GM12873 (cell line): ENCODE measurements at regions not wholly inside any gene's neighbourhood (a gene's known extent, or its start where the extent isn't known, plus 50 kb on each side); places are given as distances from the start of the nearest gene placed in this dataset.

Source experiments
- TF ChIP-seq, protein P1 (sequence below): IDR thresholded peaks from 2 replicates; pipeline ENCODE4 v1.5.1; 2012; ENCODE audit warnings: low read depth, mild to moderate bottlenecking, moderate library complexity, low read length, control low read depth; ENCODE audit not compliant: insufficient read depth; ENCODE audit errors: missing control alignments

DNA sequence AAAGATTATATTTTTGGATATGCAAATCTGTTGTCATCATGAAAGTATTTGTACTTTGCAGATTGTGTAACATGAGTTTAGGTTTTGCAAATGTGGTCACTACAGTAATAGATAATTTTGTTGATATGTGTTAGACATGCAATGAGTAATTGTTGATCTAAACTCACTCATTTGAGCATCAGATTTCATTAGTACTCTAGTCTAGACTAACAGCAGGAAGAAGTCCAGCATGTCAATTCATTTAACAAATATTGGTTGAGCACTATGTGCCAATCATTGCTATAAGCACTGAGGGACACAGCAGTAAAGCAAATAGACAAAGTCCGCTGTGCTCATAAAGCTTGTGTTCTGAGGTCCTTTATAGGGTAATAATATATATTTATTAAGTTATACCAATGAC lies 350.0 kb downstream of the USP25 start:
- TF ChIP-seq, protein P1, sequence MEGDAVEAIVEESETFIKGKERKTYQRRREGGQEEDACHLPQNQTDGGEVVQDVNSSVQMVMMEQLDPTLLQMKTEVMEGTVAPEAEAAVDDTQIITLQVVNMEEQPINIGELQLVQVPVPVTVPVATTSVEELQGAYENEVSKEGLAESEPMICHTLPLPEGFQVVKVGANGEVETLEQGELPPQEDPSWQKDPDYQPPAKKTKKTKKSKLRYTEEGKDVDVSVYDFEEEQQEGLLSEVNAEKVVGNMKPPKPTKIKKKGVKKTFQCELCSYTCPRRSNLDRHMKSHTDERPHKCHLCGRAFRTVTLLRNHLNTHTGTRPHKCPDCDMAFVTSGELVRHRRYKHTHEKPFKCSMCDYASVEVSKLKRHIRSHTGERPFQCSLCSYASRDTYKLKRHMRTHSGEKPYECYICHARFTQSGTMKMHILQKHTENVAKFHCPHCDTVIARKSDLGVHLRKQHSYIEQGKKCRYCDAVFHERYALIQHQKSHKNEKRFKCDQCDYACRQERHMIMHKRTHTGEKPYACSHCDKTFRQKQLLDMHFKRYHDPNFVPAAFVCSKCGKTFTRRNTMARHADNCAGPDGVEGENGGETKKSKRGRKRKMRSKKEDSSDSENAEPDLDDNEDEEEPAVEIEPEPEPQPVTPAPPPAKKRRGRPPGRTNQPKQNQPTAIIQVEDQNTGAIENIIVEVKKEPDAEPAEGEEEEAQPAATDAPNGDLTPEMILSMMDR, result no peak

GRCh38 chr21:16081304-16081703 lies 351.5 kb downstream of the USP25 start:
- TF ChIP-seq, protein P1, result no peak

DNA sequence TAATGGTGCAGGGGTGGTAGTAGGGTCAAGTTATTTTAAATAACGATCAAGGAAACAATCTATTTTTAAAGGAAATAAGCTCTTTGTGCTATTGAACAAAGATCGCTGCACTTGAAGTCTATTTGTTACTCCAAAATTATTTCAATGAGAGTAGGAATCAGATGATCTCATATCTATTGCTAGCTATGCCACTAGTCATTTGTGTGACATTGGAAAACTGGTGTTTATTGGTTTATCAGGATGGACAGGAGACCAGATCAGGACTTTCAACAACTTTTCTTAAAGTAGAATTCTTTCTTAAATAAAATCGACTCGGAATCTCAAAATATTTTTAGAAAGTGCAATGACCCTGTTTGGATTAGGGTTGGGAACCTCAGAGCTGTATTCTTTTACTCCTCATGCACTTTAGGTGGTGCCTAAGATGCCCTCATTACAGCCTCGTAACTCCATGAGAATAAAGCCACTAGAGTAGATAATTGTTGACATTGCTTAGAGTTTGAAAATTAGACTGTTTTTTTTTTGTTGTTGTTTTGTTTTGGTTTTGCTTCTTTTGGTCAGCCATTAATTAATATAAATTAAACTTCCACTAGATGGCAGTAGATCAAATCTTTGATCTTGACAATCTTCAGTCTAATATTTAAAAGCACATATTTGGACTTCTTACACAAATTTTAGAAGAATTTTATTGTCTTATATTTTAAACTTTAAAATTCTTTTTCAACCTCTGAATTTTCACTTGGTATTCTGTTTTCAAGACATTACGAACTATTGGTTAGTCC lies 352.4 kb downstream of the USP25 start:
- TF ChIP-seq, protein P1, result no peak

DNA sequence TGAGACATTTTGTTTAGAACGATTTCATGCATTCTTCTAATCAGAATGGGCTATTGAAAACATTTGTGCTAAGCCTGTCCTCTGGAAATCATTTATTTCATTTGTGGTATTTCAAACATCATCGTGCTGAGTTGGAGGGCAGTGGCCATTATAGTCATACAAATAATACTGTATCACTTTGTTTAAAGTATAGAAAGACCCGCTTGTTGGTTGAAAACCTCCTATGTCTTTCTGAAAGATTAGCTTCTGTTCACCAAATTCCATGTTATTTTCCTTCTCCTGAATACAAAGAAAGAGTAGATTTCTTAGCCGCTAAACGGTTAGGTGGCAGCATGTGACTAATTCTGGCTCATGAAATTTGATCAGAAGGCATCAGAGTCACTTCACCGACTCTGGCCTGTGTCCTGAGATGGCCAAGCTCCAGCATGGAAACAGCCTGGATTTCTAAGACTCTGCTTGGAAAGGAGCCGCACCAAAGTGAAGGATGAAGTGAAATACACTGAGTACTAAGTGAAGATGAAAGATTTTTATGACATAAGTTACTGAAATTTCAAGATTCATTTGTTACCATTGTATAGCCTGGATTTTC lies 355.1 kb downstream of the USP25 start:
- TF ChIP-seq, protein P1, result no peak

GRCh38 chr21:16085421-16085820 lies 355.6 kb downstream of the USP25 start:
- TF ChIP-seq, protein P1, result no peak

GRCh38 chr21:16086121-16086520 lies 356.3 kb downstream of the USP25 start:
- TF ChIP-seq, protein P1, result no peak

GRCh38 chr21:16086936-16087335 lies 357.2 kb downstream of the USP25 start:
- TF ChIP-seq, protein P1, result no peak
